ENCODE measurements at regions not wholly inside any gene's neighbourhood (a gene's known extent, or its start where the extent isn't known, plus 50 kb on each side); places are given as distances from the start of the nearest gene placed in this dataset.

DNA sequence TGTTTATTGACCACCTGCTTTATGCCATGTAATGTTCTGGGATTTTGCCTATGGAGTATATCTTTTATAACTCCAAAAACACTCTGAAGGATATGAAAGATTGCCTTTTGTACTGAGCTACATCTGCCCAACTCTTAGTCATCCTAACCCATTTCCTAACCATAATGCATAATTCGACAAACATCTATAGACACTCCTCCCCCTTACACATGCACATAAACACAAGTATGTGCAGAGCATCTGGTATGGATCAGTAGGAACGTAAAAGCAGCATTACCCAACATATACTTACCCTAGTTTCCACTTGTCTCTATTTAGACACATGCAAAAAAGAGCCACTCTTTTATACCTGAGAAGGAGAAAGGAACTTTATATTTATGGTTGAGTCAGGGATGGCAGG is 272.8 kb downstream of the FAM76B start:
- no peak overlapping the region for H2AFZ ChIP-seq (ENCODE audit: low read depth)
- H4K20me1 ChIP-seq (ENCODE audit: insufficient read depth) = no peaks in the 10 kb centered on the region
- no peak overlapping the region for H3K4me2 ChIP-seq
- H3K79me2 ChIP-seq (ENCODE audit: insufficient read depth, low read depth) = no peaks in the 10 kb centered on the region
- TF ChIP-seq CTCF (conservative IDR thresholded peaks at IDR 0.05; ENCODE audit: low read depth, low read length) = no peak
- no peak overlapping the region for H3K9ac ChIP-seq
- H3K4me1 ChIP-seq (ENCODE audit: low read depth, poor library complexity, severe bottlenecking) = no peaks in the 10 kb centered on the region
- H3K4me3 ChIP-seq (IDR thresholded peaks at IDR 0.05; ENCODE audit: insufficient read depth, low read depth, low read length) = no peak overlapping the region
- H3K27ac ChIP-seq = no peak overlapping the region
- no peaks in the 10 kb centered on the region for H3K27me3 ChIP-seq (ENCODE audit: insufficient read depth, low read depth)
- H3K36me3 ChIP-seq (ENCODE audit: insufficient read depth) = no peaks in the 10 kb centered on the region

DNA sequence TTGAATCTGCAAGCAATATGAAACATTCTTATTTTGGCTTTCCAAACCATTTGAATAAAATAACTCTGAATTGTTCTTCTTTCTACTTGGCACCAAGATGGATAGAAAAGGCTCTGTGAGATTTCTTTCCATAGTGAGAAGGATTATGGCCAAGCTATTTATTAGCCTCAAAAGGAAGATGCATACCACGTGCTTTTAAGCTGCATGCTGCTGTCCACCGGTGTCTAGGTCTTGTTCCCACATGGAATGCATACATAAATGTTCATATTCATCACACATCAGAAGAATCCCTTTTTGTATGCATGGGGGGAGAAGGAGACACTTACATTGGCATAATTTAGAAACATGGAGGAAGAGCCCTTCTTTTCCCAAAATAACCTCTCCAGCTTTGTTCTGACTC is 273.4 kb downstream of the FAM76B start:
- H3K27ac ChIP-seq = no peak overlapping the region

DNA sequence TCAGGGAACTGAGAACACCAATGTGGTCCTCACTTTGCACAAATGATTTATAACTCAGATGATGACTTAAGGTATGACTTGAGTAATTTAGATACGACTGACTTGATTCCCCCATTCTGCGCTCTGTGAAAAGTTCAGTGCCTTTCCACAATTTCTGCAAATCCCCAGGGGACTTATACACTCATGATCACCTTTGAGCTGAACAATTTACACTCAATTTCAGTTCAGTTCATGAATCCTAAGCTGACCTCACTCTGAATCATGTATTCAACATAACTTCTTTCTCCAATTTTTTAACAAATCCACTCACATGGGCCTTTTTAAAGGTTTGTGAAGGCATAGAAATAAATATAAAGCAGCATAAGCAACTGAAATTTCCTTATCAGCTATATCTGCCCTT is 274.2 kb downstream of the FAM76B start:
- Histone ChIP-seq H3K27ac (no peak overlapping the region), H4K20me1 (ENCODE audit: insufficient read depth) (no peaks in the 10 kb centered on the region), H2AFZ (ENCODE audit: low read depth) (no peak overlapping the region), H3K36me3 (ENCODE audit: insufficient read depth) (no peaks in the 10 kb centered on the region), H3K4me3 (IDR thresholded peaks at IDR 0.05; ENCODE audit: insufficient read depth, low read depth, low read length) (no peak overlapping the region), H3K9ac (no peak overlapping the region), H3K4me1 (ENCODE audit: low read depth, poor library complexity, severe bottlenecking) (no peaks in the 10 kb centered on the region), H3K4me2 (no peak overlapping the region), H3K27me3 (ENCODE audit: insufficient read depth, low read depth) (no peaks in the 10 kb centered on the region), H3K79me2 (ENCODE audit: insufficient read depth, low read depth) (no peaks in the 10 kb centered on the region)
- no peak for TF ChIP-seq CTCF (conservative IDR thresholded peaks at IDR 0.05; ENCODE audit: low read depth, low read length)

More for the DNA sequence above, 273.4 kb downstream of the FAM76B start:
- no peak overlapping the region for H3K9ac ChIP-seq
- no peaks in the 10 kb centered on the region for H4K20me1 ChIP-seq (ENCODE audit: insufficient read depth)
- TF ChIP-seq CTCF (conservative IDR thresholded peaks at IDR 0.05; ENCODE audit: low read depth, low read length) = no peak
- H3K4me1 ChIP-seq (ENCODE audit: low read depth, poor library complexity, severe bottlenecking) = no peaks in the 10 kb centered on the region
- H2AFZ ChIP-seq (ENCODE audit: low read depth) = no peak overlapping the region
- no peak overlapping the region for H3K4me3 ChIP-seq (IDR thresholded peaks at IDR 0.05; ENCODE audit: insufficient read depth, low read depth, low read length)
- H3K36me3 ChIP-seq (ENCODE audit: insufficient read depth) = no peaks in the 10 kb centered on the region
- no peak overlapping the region for H3K4me2 ChIP-seq
- no peaks in the 10 kb centered on the region for H3K79me2 ChIP-seq (ENCODE audit: insufficient read depth, low read depth)
- H3K27me3 ChIP-seq (ENCODE audit: insufficient read depth, low read depth) = no peaks in the 10 kb centered on the region

- TF ChIP-seq CTCF (conservative IDR thresholded peaks at IDR 0.05; ENCODE audit: low read depth, low read length) = no peak
- H3K36me3 ChIP-seq (ENCODE audit: insufficient read depth) = no peaks in the 10 kb centered on the region
- no peak overlapping the region for H3K9ac ChIP-seq
- no peak overlapping the region for H2AFZ ChIP-seq (ENCODE audit: low read depth)
- H3K27ac ChIP-seq = no peak overlapping the region
- no peaks in the 10 kb centered on the region for H3K27me3 ChIP-seq (ENCODE audit: insufficient read depth, low read depth)
- no peaks in the 10 kb centered on the region for H4K20me1 ChIP-seq (ENCODE audit: insufficient read depth)
- H3K4me1 ChIP-seq (ENCODE audit: low read depth, poor library complexity, severe bottlenecking) = no peaks in the 10 kb centered on the region
- no peak overlapping the region for H3K4me2 ChIP-seq
- no peak overlapping the region for H3K4me3 ChIP-seq (IDR thresholded peaks at IDR 0.05; ENCODE audit: insufficient read depth, low read depth, low read length)
- no peaks in the 10 kb centered on the region for H3K79me2 ChIP-seq (ENCODE audit: insufficient read depth, low read depth)
These were observed 275.0 kb downstream of the FAM76B start for GRCh38 chr11:95514416-95515110.
